SU-DHL-6 (cell line): ENCODE measurements at regions not wholly inside any gene's neighbourhood (a gene's known extent, or its start where the extent isn't known, plus 50 kb on each side); places are given as distances from the start of the nearest gene placed in this dataset.

ENCODE experiments used
- H2AFZ ChIP-seq: fragments of 200-600 bp; sonication (generic); 2 replicates; pipeline ENCODE4 v1.6.1; 2014; ENCODE audit warnings: low read depth, mild to moderate bottlenecking, moderate library complexity, mixed read lengths, antibody characterized with exemption, low read length; ENCODE audit not compliant: severe bottlenecking
- H3F3A ChIP-seq: fragments of 200-600 bp; shearing (Covaris generic); 2 replicates; pipeline ENCODE4 v1.6.0; 2016; ENCODE audit warnings: antibody characterized with exemption, mild to moderate bottlenecking; ENCODE audit not compliant: insufficient read depth
- H3K27ac ChIP-seq: fragments of 200-600 bp; sonication (generic); 2 replicates; pipeline ENCODE4 v1.5.1; 2016; ENCODE audit warnings: low read depth, mild to moderate bottlenecking, low read length, moderate library complexity, mixed read lengths
- H3K27me3 ChIP-seq: fragments of 200-600 bp; sonication (generic), shearing (Covaris generic); 2 replicates; pipeline ENCODE4 v1.6.0; 2014; ENCODE audit warnings: mild to moderate bottlenecking, low read length
- H3K36me3 ChIP-seq: fragments of 200-600 bp; sonication (generic); 2 replicates; pipeline ENCODE4 v1.6.1; 2014; ENCODE audit warnings: mild to moderate bottlenecking, low read length, mixed read lengths
- H3K4me2 ChIP-seq: fragments of 300-600, 200-600 bp; shearing (Covaris generic), sonication (generic); 2 replicates; pipeline ENCODE4 v1.6.0; 2014; ENCODE audit warnings: low read length, low read depth, mild to moderate bottlenecking; ENCODE audit not compliant: poor library complexity, severe bottlenecking
- H3K4me3 ChIP-seq: fragments of 200-600 bp; sonication (generic); 2 replicates; pipeline ENCODE4 v1.5.1; 2014; ENCODE audit warnings: antibody characterized with exemption, low read length, mild to moderate bottlenecking, mixed read lengths; ENCODE audit not compliant: insufficient read depth, poor library complexity, severe bottlenecking
- H3K79me2 ChIP-seq: fragments of 200-600 bp; sonication (generic); 2 replicates; pipeline ENCODE4 v1.6.1; 2014; ENCODE audit warnings: mild to moderate bottlenecking, low read length, moderate library complexity; ENCODE audit not compliant: insufficient read depth
- H3K9ac ChIP-seq: fragments of 200-600 bp; sonication (generic); 2 replicates; pipeline ENCODE4 v1.7.0; 2014; ENCODE audit warnings: mild to moderate bottlenecking, low read length
- H3K9me2 ChIP-seq: fragments of 200-600 bp; sonication (generic); replicated peaks from 2 replicates; pipeline ENCODE4 v1.6.1; 2014; ENCODE audit warnings: low read length; ENCODE audit not compliant: insufficient read depth
- H3K9me3 ChIP-seq: fragments of 200-600 bp; sonication (generic); 2 replicates; pipeline ENCODE4 v1.6.1; 2014; ENCODE audit warnings: low read length, mixed read lengths; ENCODE audit not compliant: insufficient read depth
- H4K20me1 ChIP-seq: fragments of 200-600 bp; sonication (generic); 2 replicates; pipeline ENCODE4 v1.6.1; 2014; ENCODE audit warnings: low read depth, mild to moderate bottlenecking, antibody characterized with exemption, low read length, moderate library complexity, mixed read lengths
- EZH2phosphoT487 ChIP-seq: fragments of 200-600 bp; sonication (generic), shearing (Covaris generic); conservative IDR thresholded peaks from 2 replicates; pipeline ENCODE4 v1.6.1; 2018; ENCODE audit warnings: mild to moderate bottlenecking, antibody characterized with exemption, low read length, moderate library complexity, mixed read lengths
- TF ChIP-seq, protein P1 (sequence below): fragments of 200-600 bp; sonication (generic); IDR thresholded peaks from one replicate; pipeline ENCODE4 v1.5.1; 2017; ENCODE audit warnings: antibody characterized with exemption, mild to moderate bottlenecking, low read length, moderate library complexity; ENCODE audit not compliant: insufficient read depth, poor library complexity, severe bottlenecking

DNA sequence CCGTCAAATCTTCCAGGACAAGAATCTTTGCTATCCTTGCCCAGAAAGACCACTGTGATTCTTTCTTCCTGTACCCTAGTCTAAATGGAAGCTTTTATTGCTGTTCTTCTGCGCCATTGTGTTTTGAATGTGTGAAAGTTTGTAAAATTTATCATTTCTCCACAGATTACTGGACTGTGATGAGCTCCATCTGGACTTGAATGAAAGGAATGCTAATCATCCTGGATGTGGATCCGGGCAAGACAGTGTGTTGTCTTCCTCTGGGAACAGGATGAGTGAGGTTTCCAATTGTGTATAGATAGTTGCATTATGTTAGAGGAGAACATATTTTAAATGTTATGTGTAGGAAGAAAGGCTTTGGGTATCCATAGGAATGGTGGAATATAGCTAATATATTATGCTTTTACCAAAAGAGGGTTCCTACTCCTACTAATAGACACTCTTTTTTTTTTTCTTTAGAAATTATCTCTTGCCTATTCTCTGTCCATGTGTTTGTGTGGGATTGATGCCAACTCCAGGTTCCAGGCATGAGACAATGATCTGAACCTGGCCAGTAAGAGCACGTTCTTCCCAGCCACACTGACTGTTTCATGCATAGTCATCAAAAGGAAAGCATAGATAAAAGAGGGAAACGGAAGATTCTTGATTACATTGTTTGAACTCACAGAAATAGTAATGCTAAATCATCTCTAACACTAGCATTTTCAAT is 803.6 kb upstream of the ADGRL3 start:
- H3K4me3 ChIP-seq: no peak overlapping the region
- TF ChIP-seq, protein P1, sequence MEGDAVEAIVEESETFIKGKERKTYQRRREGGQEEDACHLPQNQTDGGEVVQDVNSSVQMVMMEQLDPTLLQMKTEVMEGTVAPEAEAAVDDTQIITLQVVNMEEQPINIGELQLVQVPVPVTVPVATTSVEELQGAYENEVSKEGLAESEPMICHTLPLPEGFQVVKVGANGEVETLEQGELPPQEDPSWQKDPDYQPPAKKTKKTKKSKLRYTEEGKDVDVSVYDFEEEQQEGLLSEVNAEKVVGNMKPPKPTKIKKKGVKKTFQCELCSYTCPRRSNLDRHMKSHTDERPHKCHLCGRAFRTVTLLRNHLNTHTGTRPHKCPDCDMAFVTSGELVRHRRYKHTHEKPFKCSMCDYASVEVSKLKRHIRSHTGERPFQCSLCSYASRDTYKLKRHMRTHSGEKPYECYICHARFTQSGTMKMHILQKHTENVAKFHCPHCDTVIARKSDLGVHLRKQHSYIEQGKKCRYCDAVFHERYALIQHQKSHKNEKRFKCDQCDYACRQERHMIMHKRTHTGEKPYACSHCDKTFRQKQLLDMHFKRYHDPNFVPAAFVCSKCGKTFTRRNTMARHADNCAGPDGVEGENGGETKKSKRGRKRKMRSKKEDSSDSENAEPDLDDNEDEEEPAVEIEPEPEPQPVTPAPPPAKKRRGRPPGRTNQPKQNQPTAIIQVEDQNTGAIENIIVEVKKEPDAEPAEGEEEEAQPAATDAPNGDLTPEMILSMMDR: no peak
- TF ChIP-seq EZH2phosphoT487: no peak
- H3F3A ChIP-seq: no peaks in the 10 kb centered on the region
- H4K20me1 ChIP-seq: no peaks in the 10 kb centered on the region
- H3K9me2 ChIP-seq: no peaks in the 10 kb centered on the region
- no peaks in the 10 kb centered on the region for H3K79me2 ChIP-seq
- H3K9me3 ChIP-seq: no peaks in the 10 kb centered on the region
- H3K27me3 ChIP-seq: no peaks in the 10 kb centered on the region
- H2AFZ ChIP-seq: no peak overlapping the region
- no peaks in the 10 kb centered on the region for H3K36me3 ChIP-seq
- H3K27ac ChIP-seq: no peak overlapping the region
- H3K4me2 ChIP-seq: no peak overlapping the region
- H3K9ac ChIP-seq: no peak overlapping the region

DNA sequence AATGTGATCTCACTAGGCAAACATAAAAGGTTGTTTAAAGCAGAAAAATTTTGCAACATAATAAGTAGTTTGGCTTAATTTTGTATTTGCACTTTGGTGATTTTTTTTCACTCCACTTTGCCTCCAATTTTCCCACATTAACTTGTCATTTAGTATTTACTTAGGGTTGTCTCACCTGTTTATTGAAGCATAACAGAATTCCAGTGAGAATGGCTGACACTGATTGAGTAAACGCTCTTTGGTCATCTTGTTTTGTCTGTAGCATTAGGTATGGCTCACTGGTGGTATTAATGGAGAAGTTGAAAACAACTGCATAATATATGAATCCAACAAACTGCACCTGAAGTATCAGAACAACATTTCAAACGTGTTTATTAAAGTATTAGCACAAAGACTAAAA is 799.5 kb upstream of the ADGRL3 start:
- H3K27ac ChIP-seq: no peak overlapping the region
- H3F3A ChIP-seq: no peaks in the 10 kb centered on the region
- H3K9me3 ChIP-seq: no peaks in the 10 kb centered on the region
- no peaks in the 10 kb centered on the region for H3K9me2 ChIP-seq
- H3K27me3 ChIP-seq: no peaks in the 10 kb centered on the region
- no peak overlapping the region for H3K9ac ChIP-seq
- H4K20me1 ChIP-seq: no peaks in the 10 kb centered on the region
- H3K36me3 ChIP-seq: no peaks in the 10 kb centered on the region
- H3K4me2 ChIP-seq: no peak overlapping the region
- H3K79me2 ChIP-seq: no peaks in the 10 kb centered on the region
- H2AFZ ChIP-seq: peak overlapping the region; percentile 19
- H3K4me3 ChIP-seq: no peak overlapping the region
- no peak for TF ChIP-seq EZH2phosphoT487
- TF ChIP-seq, protein P1: no peak

DNA sequence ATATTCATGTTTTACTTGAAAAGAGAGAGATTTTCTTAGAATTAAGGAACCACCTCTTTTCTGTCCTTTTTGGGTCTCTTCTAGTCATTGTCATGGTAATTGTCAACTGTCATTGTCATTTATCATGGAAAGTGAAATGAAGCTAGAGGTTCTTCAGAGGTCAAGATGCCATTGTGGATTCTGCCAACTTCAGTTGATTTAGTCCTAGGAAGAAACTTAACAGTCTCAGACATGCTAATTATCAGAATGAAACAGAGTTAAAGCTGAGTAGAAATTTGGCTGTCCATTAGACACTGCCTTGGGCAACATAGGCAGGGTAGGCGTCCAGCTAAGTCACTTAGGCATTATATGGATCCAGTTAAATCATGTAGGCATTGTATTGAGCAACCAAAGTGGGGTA is 796.1 kb upstream of the ADGRL3 start:
- no peaks in the 10 kb centered on the region for H3K27me3 ChIP-seq
- H3F3A ChIP-seq: no peaks in the 10 kb centered on the region
- no peak overlapping the region for H3K4me3 ChIP-seq
- TF ChIP-seq EZH2phosphoT487: no peak
- TF ChIP-seq, protein P1: no peak
- H3K9ac ChIP-seq: no peak overlapping the region
- H3K4me2 ChIP-seq: no peak overlapping the region
- no peaks in the 10 kb centered on the region for H3K36me3 ChIP-seq
- H4K20me1 ChIP-seq: no peaks in the 10 kb centered on the region
- no peak overlapping the region for H3K27ac ChIP-seq
- no peaks in the 10 kb centered on the region for H3K9me3 ChIP-seq
- H3K79me2 ChIP-seq: no peaks in the 10 kb centered on the region
- no peak overlapping the region for H2AFZ ChIP-seq
- H3K9me2 ChIP-seq: no peaks in the 10 kb centered on the region
